HepG2 (cell line): ENCODE measurements at regions not wholly inside any gene's neighbourhood (a gene's known extent, or its start where the extent isn't known, plus 50 kb on each side); places are given as distances from the start of the nearest gene placed in this dataset.

Experiments
- ATAC-seq: fragments of 200-7000 bp; cut with Tn5 transposase; 3 replicates; pipeline ENCODE4 v1.9.1; 2020; ENCODE audit warnings: mild to moderate bottlenecking, moderate library complexity
- BruUV-seq: library from RNA; stranded (reverse); fragments of 400-500 nt; replicated peaks from 2 replicates; lab custom pipeline; 2021; lab: Mats Ljungman, UMichigan
- CTCF ChIA-PET: fragments of 300-600 bp; formaldehyde crosslinking; extraction: SDS; loops from one replicate; lab custom pipeline; 2021; ENCODE audit warnings: low total read pairs, inconsistent platforms, low intra/inter-chr PET ratio; lab: Yijun Ruan, JAX
- POLR2A ChIA-PET: fragments of 350-600 bp; sonication (Branson Sonifier 250); formaldehyde crosslinking; loops from one replicate; lab custom pipeline; 2020; ENCODE audit warnings: antibody characterized with exemption, inconsistent platforms; lab: Yijun Ruan, JAX
- DNase-seq: peaks from one replicate; pipeline ENCODE4 v3.0.0-alpha.2; 2015; ENCODE audit warnings: low spot score
- FAIRE-seq: peaks from 3 replicates; lab custom pipeline; 2011; peaks lifted over from hg19 to GRCh38; lab: Jason Lieb, UNC
- H2AFZ ChIP-seq: one replicate; pipeline ENCODE4 v1.6.1; 2011; ENCODE audit warnings: low read length, inconsistent platforms
- H3K27ac ChIP-seq: fragments of 300-600 bp; 3 replicates; pipeline ENCODE4 v1.8.0; 2011; ENCODE audit warnings: mixed run types, mild to moderate bottlenecking, mixed read lengths, low read length, inconsistent platforms; ENCODE audit not compliant: insufficient read depth; ENCODE audit errors: extremely low read length
- H3K27me3 ChIP-seq, 2 experiments: fragments of 200-600 bp in 1 of 2; 2 replicates in 1 of 2; 3 replicates in 1 of 2; pipeline versions ENCODE4 v1.6.0 to v1.8.0; 2011; ENCODE audit warnings: low read length in 2 of 2, mild to moderate bottlenecking in 2 of 2, moderate library complexity in 2 of 2, inconsistent platforms in 1 of 2; ENCODE audit not compliant: insufficient read depth in 2 of 2, control insufficient read depth in 1 of 2
- H3K36me3 ChIP-seq, 2 experiments: fragments of 200-600 bp in 1 of 2; replicated peaks in 1 of 2; 2 replicates in 1 of 2; 3 replicates in 1 of 2; pipeline versions ENCODE4 v1.5.1 to v1.8.0; 2011; ENCODE audit warnings: low read length in 2 of 2, inconsistent platforms in 1 of 2; ENCODE audit not compliant: insufficient read depth in 2 of 2, control insufficient read depth in 1 of 2
- H3K4me1 ChIP-seq: 2 replicates; pipeline ENCODE4 v1.5.1; 2012; ENCODE audit warnings: low read length, inconsistent platforms; ENCODE audit not compliant: insufficient read depth
- H3K4me2 ChIP-seq: 2 replicates; pipeline ENCODE4 v1.6.0; 2011; ENCODE audit warnings: low read depth, low read length, inconsistent platforms
- H3K4me3 ChIP-seq, 3 experiments: fragments of 200-600 bp in 1 of 3; sonication (generic), shearing (Covaris generic) in 1 of 3; replicated peaks in 1 of 3; 2 replicates each; pipeline ENCODE4 v1.5.1; 2011 to 2016; ENCODE audit warnings: low read length in 3 of 3, inconsistent platforms in 2 of 3, low read depth in 2 of 3, mild to moderate bottlenecking in 2 of 3, control low read depth in 1 of 3, mixed read lengths in 1 of 3; ENCODE audit not compliant: insufficient read depth in 1 of 3
- H3K79me2 ChIP-seq: one replicate; pipeline ENCODE4 v1.6.1; 2011; ENCODE audit warnings: low read length, inconsistent platforms; ENCODE audit not compliant: insufficient read depth
- H3K9ac ChIP-seq: 2 replicates; pipeline ENCODE4 v1.6.0; 2011; ENCODE audit warnings: mild to moderate bottlenecking, low read depth, low read length, inconsistent platforms; ENCODE audit not compliant: insufficient read depth
- H3K9me3 ChIP-seq: 2 replicates; pipeline ENCODE4 v1.5.1; 2012; ENCODE audit warnings: mild to moderate bottlenecking, low read length
- H4K20me1 ChIP-seq: 2 replicates; pipeline ENCODE4 v1.6.0; 2011; ENCODE audit warnings: inconsistent platforms, mild to moderate bottlenecking, low read length, moderate library complexity; ENCODE audit not compliant: insufficient read depth
- ATF2 ChIP-seq: sonication (generic); formaldehyde crosslinking; IDR thresholded peaks from 2 replicates; pipeline ENCODE4 v1.4.0; 2020; ENCODE audit warnings: missing genetic modification reagents
- BRD4 ChIP-seq: sonication (generic); formaldehyde crosslinking; IDR thresholded peaks from 2 replicates; pipeline ENCODE4 v1.4.0; 2020; ENCODE audit warnings: missing genetic modification reagents
- FIP1L1 ChIP-seq: fragments of 200-400 bp; formaldehyde crosslinking; IDR thresholded peaks from 2 replicates; pipeline ENCODE4 v1.6.1; 2018; ENCODE audit warnings: low read depth, mild to moderate bottlenecking, low read length, moderate library complexity, borderline replicate concordance; ENCODE audit not compliant: insufficient read depth
- GABPA ChIP-seq, 2 experiments: IDR thresholded peaks; 2 replicates each; pipeline ENCODE4 v1.6.1; 2011 to 2016; ENCODE audit warnings: low read depth in 2 of 2, low read length in 1 of 2, missing biosample characterization in 1 of 2, missing genetic modification characterization in 1 of 2
- HOXA5 ChIP-seq: sonication (generic); formaldehyde crosslinking; IDR thresholded peaks from 2 replicates; pipeline ENCODE4 v1.4.0; 2020; ENCODE audit warnings: missing genetic modification reagents
- KDM2A ChIP-seq: sonication (generic); formaldehyde crosslinking; IDR thresholded peaks from 2 replicates; pipeline ENCODE4 v1.4.0; 2020; ENCODE audit warnings: low read depth, missing genetic modification reagents, borderline replicate concordance
- NAIF1 ChIP-seq: sonication (generic); formaldehyde crosslinking; IDR thresholded peaks from 2 replicates; pipeline ENCODE4 v1.5.0; 2020; ENCODE audit warnings: mild to moderate bottlenecking, missing genetic modification reagents, borderline replicate concordance
- NFYC ChIP-seq: IDR thresholded peaks from 2 replicates; pipeline ENCODE4 v1.6.1; 2016; ENCODE audit warnings: missing genetic modification reagents, missing compliant biosample characterization
- SNAPC2 ChIP-seq: sonication (generic); formaldehyde crosslinking; IDR thresholded peaks from 2 replicates; pipeline ENCODE4 v1.8.1; 2022; ENCODE audit warnings: mild to moderate bottlenecking, missing genetic modification reagents
- SOX6 ChIP-seq, 2 experiments: fragments of 450-650 bp in 1 of 2; sonication (generic) in 1 of 2; formaldehyde crosslinking in 1 of 2; IDR thresholded peaks; 2 replicates each; pipeline versions ENCODE4 v1.4.0 to v1.6.1; 2017 to 2020; ENCODE audit warnings: antibody characterized with exemption in 1 of 2, mild to moderate bottlenecking in 1 of 2, missing genetic modification reagents in 1 of 2
- ZFP1 ChIP-seq: IDR thresholded peaks from 2 replicates; pipeline ENCODE4 v1.6.1; 2016
- ZKSCAN1 ChIP-seq: fragments of 150-350 bp; IDR thresholded peaks from 2 replicates; pipeline ENCODE4 v1.6.1; 2014; ENCODE audit warnings: low read length
- ZNF496 ChIP-seq: sonication (generic); formaldehyde crosslinking; IDR thresholded peaks from 2 replicates; pipeline ENCODE4 v1.8.1; 2023; ENCODE audit warnings: mild to moderate bottlenecking, moderate library complexity, missing genetic modification reagents; ENCODE audit not compliant: insufficient replicate concordance
- ZNF547 ChIP-seq: sonication (generic); formaldehyde crosslinking; IDR thresholded peaks from 2 replicates; pipeline ENCODE4 v1.5.1; 2020; ENCODE audit warnings: mild to moderate bottlenecking, missing genetic modification reagents
- ZNF629 ChIP-seq: sonication (generic); formaldehyde crosslinking; conservative IDR thresholded peaks from 2 replicates; pipeline ENCODE4 v1.5.0; 2020; ENCODE audit warnings: missing genetic modification reagents
- ZNF768 ChIP-seq: sonication (generic); formaldehyde crosslinking; IDR thresholded peaks from 2 replicates; pipeline ENCODE4 v1.4.0; 2020; ENCODE audit warnings: missing genetic modification reagents
- WGBS: methylation state at CpG from one replicate; pipeline ENCODE4 v1.1.6; 2017; ENCODE audit warnings: low lambda C conversion rate; 5-methylcytosine and 5-hydroxymethylcytosine counted together
- in situ Hi-C: cut with HindIII; loops from 2 replicates; pipeline ENCODE4 v1.10.0; 2017; ENCODE audit warnings: low pct_unique_long_range_greater_than_20kb; ENCODE audit not compliant: extremely low pct_ligation_motif_present
- intact Hi-C: fragments of 100-400 bp; cut with micrococcal nuclease; formaldehyde crosslinking; loops from one replicate; pipeline ENCODE4 v1.10.0; 2022; ENCODE audit not compliant: unreplicated experiment
- TF ChIP-seq, protein P1 (sequence below): sonication (generic); formaldehyde crosslinking; IDR thresholded peaks from 2 replicates; pipeline ENCODE4 v1.4.0; 2020; ENCODE audit warnings: missing genetic modification reagents

DNA sequence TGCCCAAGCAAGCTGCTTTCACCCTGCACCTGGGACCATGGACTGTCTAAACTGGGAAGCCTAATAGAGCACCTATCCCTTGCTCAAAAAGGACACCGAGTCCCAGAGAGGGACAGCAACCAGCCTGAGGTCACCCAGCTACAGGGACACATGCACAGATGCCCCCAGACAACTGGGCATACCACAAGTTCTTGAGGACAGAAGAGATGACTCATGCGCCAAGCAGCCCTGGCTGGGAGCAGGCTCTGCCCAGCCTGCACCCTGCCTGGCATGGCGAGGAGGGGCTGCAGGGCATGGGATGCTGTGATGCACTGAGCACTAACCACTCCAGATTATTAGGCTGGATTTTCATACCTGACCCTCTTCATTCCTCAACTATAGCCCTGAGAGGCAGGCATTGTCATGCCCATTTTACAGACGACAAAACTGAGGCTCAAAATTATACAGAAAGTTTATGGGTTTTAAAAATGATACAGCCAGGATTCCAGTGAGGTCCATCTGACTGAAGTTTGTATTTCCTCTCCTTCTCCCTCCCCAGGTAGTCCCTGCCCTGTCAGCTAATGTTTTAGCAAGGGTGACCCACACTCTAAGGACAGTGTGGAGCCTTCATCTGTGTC, 289.3 kb upstream of the ZMIZ1 start:
- Histone ChIP-seq H3K4me3 (no peak overlapping the region), H3K36me3 (no peaks in the 10 kb centered on the region), H3K4me2 (no peak overlapping the region), H3K9ac (no peak overlapping the region), H4K20me1 (no peaks in the 10 kb centered on the region), H3K27me3 (no peaks in the 10 kb centered on the region; a peak in 2 of 5 replicates), H3K79me2 (no peaks in the 10 kb centered on the region), H2AFZ (no peak overlapping the region), H3K9me3 (no peaks in the 10 kb centered on the region), H3K4me1 (peaks cover 32% of the 10 kb centered on the region), H3K27ac (no peak overlapping the region)
- TF ChIP-seq SNAPC2 (CRISPR knock-in tag) (no peak), ZFP1 (CRISPR knock-in tag) (no peak), ZNF629 (CRISPR knock-in tag) (peak; percentile 87), ZNF768 (CRISPR knock-in tag) (peak; percentile 92), SOX6 (IDR thresholded peaks at IDR 0.05) (no peak), SOX6 (CRISPR knock-in tag; IDR thresholded peaks at IDR 0.05) (no peak), HOXA5 (CRISPR knock-in tag) (no peak)
- intact Hi-C loops (loop anchor here (5.0 to 10.0 kb wide), 3 partner anchors 125 to 732 kb away; no protein-coding TSS in a partner anchor), in situ Hi-C loops (no loop called here)
- POLR2A ChIA-PET = no interaction called here
- no peak for FAIRE-seq
- no TSS peak for BruUV-seq
- CTCF ChIA-PET = no interaction called here
- no peak for ATAC-seq
- WGBS = 22% methylated on average over 3 of the region's 4 CpGs
- no peak for DNase-seq

DNA sequence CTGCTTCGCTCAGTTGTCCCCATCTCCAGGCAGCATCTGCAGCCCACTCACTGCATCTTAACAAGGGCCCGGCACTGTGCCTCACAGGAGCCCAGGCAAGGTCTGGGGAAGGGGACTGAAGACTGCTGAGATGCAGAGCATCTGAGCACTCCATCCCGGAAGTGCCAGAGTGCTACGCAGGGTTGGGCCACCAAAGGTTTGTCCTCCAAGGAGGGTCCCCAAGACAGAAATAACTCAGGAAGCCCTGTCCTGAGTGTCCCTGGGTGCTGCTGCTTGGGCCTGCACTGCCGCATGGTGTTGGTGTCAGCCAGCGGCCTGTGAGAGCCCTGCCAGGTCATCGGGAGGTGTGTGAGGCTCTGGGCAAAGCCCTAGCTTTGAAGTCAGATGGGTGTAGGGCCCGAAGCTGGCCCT, 288.2 kb upstream of the ZMIZ1 start:
- Histone ChIP-seq H3K27ac (no peak overlapping the region), H3K27me3 (peaks cover 1 to 3% of the 10 kb centered on the region in 2 experiments; a peak in 3 of 5 replicates), H3K9me3 (no peaks in the 10 kb centered on the region), H4K20me1 (no peaks in the 10 kb centered on the region), H3K9ac (no peak overlapping the region), H2AFZ (no peak overlapping the region), H3K4me2 (no peak overlapping the region), H3K4me3 (no peak overlapping the region), H3K79me2 (no peaks in the 10 kb centered on the region), H3K4me1 (peaks cover 21% of the 10 kb centered on the region), H3K36me3 (no peaks in the 10 kb centered on the region)
- intact Hi-C loops = no loop called here
- ChIA-PET POLR2A (no interaction called here), CTCF (no interaction called here)
- ATAC-seq = peak; percentile 42; the same call in 2 of the 3 replicates
- 47% methylated on average over 5 of the region's 8 CpGs for WGBS
- BruUV-seq = no TSS peak
- in situ Hi-C loops = no loop called here
- FAIRE-seq = no peak
- DNase-seq = no peak
- no peak for TF ChIP-seq GABPA (IDR thresholded peaks at IDR 0.05; ENCODE audit: low read depth, low read length)
- no peak for TF ChIP-seq GABPA (CRISPR knock-in tag; IDR thresholded peaks at IDR 0.05; ENCODE audit: low read depth)
- TF ChIP-seq BRD4 = no peak
- no peak for TF ChIP-seq ZNF547
- TF ChIP-seq ATF2 (CRISPR knock-in tag) = no peak
- no peak for TF ChIP-seq NAIF1 (CRISPR knock-in tag)
- TF ChIP-seq NFYC = no peak
- no peak for TF ChIP-seq ZNF496 (CRISPR knock-in tag)
- no peak for TF ChIP-seq KDM2A (CRISPR knock-in tag)
- no peak for TF ChIP-seq ZKSCAN1
- no peak for TF ChIP-seq FIP1L1
- TF ChIP-seq, protein P1, sequence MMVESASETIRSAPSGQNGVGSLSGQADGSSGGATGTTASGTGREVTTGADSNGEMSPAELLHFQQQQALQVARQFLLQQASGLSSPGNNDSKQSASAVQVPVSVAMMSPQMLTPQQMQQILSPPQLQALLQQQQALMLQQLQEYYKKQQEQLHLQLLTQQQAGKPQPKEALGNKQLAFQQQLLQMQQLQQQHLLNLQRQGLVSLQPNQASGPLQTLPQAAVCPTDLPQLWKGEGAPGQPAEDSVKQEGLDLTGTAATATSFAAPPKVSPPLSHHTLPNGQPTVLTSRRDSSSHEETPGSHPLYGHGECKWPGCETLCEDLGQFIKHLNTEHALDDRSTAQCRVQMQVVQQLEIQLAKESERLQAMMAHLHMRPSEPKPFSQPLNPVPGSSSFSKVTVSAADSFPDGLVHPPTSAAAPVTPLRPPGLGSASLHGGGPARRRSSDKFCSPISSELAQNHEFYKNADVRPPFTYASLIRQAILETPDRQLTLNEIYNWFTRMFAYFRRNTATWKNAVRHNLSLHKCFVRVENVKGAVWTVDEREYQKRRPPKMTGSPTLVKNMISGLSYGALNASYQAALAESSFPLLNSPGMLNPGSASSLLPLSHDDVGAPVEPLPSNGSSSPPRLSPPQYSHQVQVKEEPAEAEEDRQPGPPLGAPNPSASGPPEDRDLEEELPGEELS (CRISPR knock-in tag) = no peak
